ENCODE measurements at regions not wholly inside any gene's neighbourhood (a gene's known extent, or its start where the extent isn't known, plus 50 kb on each side); places are given as distances from the start of the nearest gene placed in this dataset.

- ATAC-seq (ENCODE audit: poor library complexity) (no peak), DNase-seq (no peak)
- intact Hi-C loops (cut with DNase I) = no loop called here
These were observed 91.3 kb downstream of the VEGFA start for GRCh38 chr6:43861212-43861894.

DNA sequence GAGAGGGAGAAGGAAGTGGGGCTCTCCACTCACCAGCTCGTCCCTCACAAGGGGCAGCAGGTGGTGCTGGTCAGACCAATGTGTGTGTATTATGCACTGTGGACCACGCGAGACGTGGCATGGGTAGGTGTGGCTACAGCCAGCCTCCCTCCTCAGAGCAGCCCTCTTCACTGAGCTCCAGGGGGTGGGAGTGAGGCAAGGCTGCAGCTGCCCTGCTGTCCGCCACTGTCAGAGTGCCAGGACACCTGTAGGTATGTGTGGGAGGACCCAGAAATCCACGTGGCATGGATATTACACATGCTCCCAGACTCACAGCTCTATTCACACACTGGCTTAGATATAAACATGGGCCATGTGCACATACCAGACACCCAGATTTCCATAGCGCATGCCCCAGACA, 90.3 kb downstream of the VEGFA start:
- DNase-seq = no peak
- intact Hi-C loops (cut with DNase I) = no loop called here
- no peak for ATAC-seq (ENCODE audit: poor library complexity)

- no peak for ATAC-seq (ENCODE audit: poor library complexity)
- DNase-seq = no peak
- intact Hi-C loops (cut with DNase I) = loop anchor here (10.0 kb wide), 1 partner anchor 216 kb away; no protein-coding TSS in a partner anchor
These were observed 89.2 kb downstream of the VEGFA start for GRCh38 chr6:43859213-43859612.

- DNase-seq = no peak
- no peak for ATAC-seq (ENCODE audit: poor library complexity)
- intact Hi-C loops (cut with DNase I) = loop anchor here (10.0 kb wide), 1 partner anchor 216 kb away; no protein-coding TSS in a partner anchor
These were observed 88.4 kb downstream of the VEGFA start for GRCh38 chr6:43858161-43859153.

DNA sequence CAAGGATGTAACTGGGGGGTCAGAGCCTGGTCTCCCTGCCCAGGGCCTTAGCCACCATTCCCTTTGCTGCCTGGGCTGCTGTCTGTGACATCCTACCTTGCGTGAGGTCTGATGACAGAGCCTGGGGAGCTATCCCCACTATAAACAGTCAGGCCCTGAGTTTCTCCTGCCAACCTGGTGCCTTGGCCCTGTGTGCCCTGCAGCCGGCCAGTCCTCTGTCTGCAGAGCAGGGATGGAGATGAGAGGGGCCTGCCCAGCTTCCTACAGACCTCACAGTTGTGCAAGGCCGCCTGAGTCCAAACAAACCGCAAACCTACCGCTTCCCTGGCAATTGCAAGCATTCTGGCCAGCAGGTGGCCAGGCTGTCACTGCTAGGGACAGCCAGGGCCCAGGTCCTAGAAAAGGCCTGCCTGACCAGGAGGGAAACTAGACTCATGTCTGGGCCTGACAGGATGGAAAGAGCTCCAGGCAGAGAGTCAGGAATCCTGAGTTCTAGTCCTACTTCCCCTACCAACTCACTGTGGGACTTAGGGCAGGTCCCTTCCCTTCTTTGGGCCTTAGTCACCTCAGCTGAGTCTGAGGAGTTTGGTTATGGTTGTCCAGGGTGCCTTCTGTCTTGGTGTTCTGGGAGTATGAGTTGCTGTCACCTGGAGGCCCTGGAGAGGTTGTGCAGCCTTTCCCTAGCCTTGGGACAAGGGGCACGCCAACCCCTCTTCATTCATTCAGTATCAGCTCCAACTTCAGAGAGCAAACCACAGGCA, 86.2 kb downstream of the VEGFA start:
- DNase-seq (peak; percentile 51), ATAC-seq (ENCODE audit: poor library complexity) (peak; percentile 75)
- intact Hi-C loops (cut with DNase I) = loop anchor here (10.0 kb wide), 1 partner anchor 219 kb away; no protein-coding TSS in a partner anchor

GRCh38 chr6:43855247-43855646, 85.2 kb downstream of the VEGFA start:
- intact Hi-C loops (cut with DNase I) = loop anchor here (10.0 kb wide), 1 partner anchor 220 kb away; no protein-coding TSS in a partner anchor
- ATAC-seq (ENCODE audit: poor library complexity) = no peak
- DNase-seq = no peak

DNA sequence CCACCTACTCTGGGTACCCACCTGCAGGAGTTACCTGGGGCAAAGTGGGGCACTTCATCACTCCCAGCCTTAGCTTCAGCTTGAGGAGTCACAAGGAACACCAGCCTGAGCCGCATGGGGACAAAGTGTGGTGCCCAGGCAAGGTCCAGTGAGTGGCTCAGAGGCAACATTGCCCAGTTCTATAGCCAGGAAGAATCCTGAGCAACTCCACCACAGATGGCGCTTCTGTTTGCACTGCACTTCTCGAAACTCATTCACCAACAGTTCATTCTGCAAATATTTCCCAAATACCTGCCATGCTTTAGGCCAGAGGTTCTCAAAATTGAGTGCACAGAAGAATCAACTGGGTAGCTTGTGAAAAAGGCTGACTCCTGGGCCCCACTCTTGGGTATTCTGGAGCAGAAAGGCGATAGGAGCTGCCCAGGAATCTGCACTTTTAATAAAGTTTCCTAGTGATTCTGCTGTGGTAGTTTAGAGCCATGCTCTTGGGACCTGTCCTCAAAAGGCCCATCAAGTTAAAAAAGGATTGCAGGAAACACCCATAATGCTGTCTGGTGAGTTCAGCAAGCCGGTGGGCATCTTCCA, 83.1 kb downstream of the VEGFA start:
- DNase-seq (no peak), ATAC-seq (ENCODE audit: poor library complexity) (no peak)
- intact Hi-C loops (cut with DNase I) = loop anchor here (10.0 kb wide), 1 partner anchor 222 kb away; no protein-coding TSS in a partner anchor

DNA sequence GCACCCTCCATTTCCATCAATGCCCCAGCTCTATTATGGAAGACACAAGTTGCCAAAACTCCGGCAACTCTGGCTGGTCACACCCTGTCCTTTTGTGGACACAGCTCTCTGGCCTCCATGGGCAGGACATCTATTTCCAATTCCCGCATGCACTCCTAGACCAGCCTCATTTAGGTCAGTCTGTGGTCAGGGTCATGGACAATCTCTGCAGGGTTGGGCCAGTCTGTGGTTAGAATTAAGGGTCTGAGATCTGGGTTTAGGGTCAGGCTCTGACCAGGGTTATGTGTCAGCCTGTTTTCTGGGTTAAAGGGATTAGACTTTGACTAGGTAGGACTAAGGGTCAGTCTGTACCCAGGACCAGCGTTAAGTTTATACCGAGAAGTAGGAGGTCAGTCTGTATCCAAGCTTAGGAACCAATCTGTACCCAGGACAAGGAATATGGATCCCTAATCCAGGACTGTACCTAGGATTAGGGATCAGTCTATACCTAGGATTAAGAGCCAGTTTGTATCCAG, 82.4 kb downstream of the VEGFA start:
- no peak for DNase-seq
- intact Hi-C loops (cut with DNase I) = loop anchor here (10.0 kb wide), 1 partner anchor 222 kb away; no protein-coding TSS in a partner anchor
- no peak for ATAC-seq (ENCODE audit: poor library complexity)

GRCh38 chr6:43851204-43851865, 81.3 kb downstream of the VEGFA start:
- intact Hi-C loops (cut with DNase I) = loop anchor here (10.0 kb wide), 1 partner anchor 223 kb away; no protein-coding TSS in a partner anchor
- no peak for DNase-seq
- no peak for ATAC-seq (ENCODE audit: poor library complexity)

DNA sequence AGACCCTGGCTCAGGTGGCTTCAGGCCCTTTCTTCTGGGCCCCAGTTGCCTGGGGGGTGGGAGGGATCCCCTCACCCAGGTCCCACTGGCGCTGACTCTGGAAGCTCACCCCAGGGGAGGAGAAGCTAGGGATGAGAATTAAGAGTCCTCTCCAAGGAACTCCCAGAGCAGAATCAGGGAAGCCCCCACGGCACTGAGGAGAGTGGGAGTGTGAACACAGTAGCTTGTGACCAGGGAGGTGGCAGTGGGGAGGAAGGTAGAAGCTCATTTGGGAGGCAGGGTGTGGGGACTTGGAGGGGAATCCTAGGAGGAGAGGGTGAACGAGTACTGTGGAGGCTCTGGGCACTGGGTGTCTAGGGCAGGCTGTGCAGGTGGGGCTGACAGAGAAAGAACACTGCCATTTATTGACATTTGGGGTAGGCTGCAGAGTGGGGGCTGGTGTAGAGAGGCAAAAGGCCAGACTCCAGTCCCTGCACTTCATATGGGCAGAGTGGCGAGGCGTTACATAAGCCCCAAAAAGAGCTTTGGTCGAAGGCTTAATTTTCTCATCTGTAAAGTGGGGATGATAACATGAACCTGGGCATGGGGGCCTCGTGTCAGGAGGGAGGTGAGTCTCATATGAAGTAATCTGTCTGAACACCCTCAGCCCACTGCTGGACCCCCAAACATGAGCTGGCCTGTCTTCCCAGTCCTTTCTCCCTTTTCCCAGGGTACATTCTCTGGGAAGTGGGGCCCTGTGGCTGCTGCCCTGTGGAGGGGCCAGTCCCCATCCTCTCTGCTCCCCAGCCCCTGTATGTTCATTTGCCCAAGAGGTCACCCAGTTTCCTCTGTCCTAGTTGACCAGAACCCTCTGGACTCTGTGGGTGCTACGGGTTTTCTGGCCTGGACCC, 80.5 kb downstream of the VEGFA start:
- ATAC-seq (ENCODE audit: poor library complexity) = no peak

DNA sequence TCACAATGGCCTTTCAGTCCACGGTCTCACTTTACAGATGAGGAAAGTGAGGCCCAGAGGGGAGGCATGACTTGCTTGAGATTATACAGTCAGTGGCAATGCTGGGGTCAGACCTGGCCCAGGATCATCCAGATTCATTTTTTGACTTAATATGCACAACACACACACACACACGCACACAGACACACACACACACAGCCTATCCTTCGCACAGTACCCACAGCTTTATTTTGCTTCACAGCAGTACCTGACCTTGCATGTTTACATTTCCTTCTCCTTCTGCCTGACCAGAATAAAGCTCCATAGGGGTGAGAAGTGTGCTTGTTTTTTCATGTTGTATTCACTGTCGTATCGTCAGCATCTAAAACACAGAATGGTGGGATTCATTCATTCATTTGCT, 79.8 kb downstream of the VEGFA start:
- no peak for DNase-seq
- intact Hi-C loops (cut with DNase I) = loop anchor here (10.0 kb wide), 1 partner anchor 225 kb away; no protein-coding TSS in a partner anchor
- no peak for ATAC-seq (ENCODE audit: poor library complexity)

More for the DNA sequence above, 80.5 kb downstream of the VEGFA start:
- intact Hi-C loops (cut with DNase I) = loop anchor here (10.0 kb wide), 1 partner anchor 224 kb away; no protein-coding TSS in a partner anchor
- DNase-seq = no peak

DNA sequence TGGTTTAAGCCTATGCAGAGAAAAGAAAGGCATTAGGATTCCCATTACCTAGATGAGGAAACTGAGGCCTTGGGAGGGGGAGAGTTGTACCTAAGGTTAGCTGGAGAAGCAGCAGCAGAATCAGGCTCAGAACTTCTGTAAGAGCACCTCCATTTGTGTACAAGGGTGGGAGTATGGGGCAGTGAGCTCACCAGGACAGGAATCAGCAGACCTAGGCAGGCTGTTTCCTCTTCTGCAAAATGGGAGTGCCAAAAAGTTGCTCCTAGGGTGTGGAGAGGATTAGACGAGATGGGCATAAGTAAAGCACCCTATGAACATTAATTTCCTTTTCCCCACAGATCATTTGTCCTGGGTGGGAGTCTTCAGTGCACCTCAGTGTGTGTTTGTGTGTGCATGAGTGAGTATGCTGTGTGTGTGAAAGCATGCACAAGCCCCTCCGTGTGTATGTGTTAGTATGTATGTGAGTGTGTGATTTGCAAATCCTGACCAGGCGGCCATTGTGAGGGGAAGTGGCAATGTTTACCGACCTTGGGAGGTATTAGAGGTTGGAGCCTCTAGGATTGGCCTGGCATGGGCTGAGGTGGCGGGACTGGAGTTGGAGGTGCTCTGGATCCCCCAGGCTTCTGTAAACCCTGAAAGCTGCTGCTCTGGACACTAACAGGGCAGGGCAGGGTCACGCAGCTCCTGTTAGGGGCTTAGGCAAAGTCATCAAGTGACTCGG, 78.8 kb downstream of the VEGFA start:
- DNase-seq (no peak), ATAC-seq (ENCODE audit: poor library complexity) (no peak)
- intact Hi-C loops (cut with DNase I) = no loop called here

DNA sequence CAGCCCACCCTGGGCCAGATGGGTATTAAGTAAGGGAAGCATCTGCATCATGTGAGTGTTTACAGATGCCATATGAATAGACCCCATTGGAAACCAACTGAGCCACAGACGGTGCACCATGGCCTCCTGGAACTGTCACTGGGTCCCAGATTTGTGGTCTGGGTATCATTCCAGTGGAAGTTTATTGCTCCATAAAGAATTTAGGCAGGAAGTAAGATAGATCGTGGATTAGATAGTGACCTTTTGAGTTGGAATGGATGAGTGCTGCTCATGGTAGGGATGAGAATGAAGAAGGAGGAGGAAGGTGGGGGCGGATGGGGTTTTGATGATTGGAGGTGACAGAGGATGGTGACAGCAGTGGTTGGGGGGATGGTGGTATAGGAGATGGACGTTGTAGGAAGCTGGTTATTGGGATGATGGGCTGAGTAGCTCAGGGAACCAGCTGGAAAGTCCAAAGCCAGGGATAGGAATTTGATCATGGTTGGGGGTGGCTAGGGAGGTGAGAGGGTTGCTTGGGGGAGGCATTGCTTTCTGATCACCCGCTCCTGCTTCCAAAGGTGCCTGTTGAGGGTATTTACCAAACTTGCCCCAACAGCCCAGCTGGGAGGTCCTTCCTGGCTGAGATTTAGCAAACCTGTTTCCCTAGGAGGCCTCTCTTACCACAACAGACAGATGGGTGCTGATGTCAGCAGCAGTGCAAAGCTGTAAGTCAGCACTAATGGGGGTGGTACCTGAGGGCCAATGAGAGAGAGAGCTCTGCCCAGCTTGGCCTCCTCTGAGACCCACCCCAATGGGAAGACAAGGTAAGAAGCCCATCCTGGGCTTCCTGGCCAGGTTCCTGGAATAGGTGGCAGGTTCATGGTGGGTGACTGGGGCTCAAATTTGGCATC, 78.0 kb downstream of the VEGFA start:
- no peak for ATAC-seq (ENCODE audit: poor library complexity)
- DNase-seq = no peak
- intact Hi-C loops (cut with DNase I) = no loop called here

DNA sequence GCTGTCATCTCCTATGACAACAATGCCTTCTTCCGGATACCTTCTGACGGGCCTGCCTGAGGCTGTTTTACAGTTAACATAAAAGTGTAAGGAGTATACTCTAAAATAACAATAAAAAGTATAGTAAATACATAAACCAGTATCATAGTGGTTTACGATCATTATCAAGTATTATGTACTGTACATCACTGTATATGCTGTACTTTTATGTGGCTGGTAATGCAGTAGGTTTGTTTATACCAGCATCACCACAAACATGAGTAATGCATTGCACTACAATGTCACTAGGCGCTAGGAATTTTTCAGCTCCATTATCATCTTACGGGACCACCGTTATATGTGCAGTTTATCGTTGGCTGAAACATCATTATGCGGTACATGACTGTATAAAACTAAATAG, 76.5 kb downstream of the VEGFA start:
- DNase-seq = no peak
- intact Hi-C loops (cut with DNase I) = no loop called here

DNA sequence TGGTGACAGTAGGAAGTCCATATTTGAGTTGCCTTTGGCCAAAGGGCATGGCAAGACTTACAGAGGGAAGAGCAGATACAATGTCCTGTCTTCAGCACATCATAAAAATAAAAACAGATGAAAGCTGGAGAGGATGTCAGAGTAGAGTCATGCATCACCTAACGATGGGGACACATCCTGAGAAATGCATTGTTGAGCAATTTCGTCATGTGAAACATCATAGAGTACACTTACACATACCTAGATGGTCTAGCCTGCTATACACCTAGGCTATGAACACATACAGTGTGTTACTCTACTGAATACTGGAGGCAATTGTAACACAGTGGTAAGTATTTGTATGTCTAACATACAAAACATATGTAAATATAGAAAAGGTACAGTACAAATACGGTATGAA, 75.6 kb downstream of the VEGFA start:
- ATAC-seq (ENCODE audit: poor library complexity) (no peak), DNase-seq (no peak)
- intact Hi-C loops (cut with DNase I) = no loop called here

More for the DNA sequence above, 76.5 kb downstream of the VEGFA start:
- no peak for ATAC-seq (ENCODE audit: poor library complexity)
